ENCODE measurements at regions not wholly inside any gene's neighbourhood (a gene's known extent, or its start where the extent isn't known, plus 50 kb on each side); places are given as distances from the start of the nearest gene placed in this dataset.

DNA sequence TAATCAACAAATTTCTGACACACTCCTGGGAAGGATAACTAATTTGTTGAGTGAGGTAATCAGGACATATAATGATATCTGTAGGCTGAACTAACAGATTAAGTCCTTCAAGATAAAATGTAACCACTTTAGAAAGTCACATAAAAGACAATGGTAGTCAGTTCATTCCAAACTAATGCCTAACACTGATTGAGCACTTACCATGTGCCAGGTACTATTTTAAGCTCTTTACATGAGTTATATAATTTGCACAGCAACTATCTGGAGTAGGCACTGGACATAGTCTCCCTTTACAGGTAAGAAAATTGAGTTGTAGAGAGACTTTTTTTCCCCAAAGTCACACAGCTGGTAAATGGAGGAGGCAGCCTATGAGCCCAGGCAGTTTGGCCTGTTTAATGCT is 211.2 kb upstream of the CFAP20DC start:
- POLR2A ChIA-PET: no interaction called here
- DNase-seq (ENCODE audit: extremely low spot score): no peak
- TF ChIP-seq SUZ12 (IDR thresholded peaks at IDR 0.05): no peak
- CTCF ChIA-PET: no interaction called here

DNA sequence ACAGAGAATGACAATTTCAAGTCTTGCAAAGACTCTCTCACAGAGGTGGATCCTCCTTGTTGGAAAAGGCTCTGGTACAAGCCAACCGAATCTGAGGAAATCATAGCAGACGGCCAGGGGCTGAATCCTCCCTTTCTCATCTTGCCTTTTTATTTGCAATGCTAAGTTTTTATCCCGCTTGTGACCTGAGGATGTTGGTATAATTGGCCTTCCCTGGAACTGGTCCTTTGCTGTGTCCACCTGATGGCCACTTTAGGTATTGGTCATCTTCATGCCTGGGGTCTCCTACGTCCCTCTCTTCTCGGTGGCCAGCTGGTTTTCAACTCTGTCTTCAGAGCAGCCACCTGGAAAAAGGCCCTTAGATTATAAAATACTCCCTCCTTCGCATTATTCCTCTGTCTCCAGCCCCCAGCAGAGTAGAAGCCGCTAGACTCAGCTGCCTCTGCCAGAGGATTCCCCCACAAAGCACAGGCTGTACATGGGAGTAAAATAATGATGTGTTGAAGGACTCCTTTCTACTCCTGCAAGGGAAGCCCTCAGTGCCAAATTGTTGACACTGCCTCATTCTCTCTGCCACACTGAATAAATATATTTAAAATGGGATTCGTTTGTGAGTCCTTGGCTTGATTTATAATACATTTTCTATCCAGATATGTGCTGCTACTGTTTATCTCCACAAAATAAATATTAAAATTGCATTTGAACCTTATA is 208.9 kb upstream of the CFAP20DC start:
- TF ChIP-seq CTBP1 (IDR thresholded peaks at IDR 0.05; ENCODE audit: borderline replicate concordance): no peak
- no peak for TF ChIP-seq HDGF (IDR thresholded peaks at IDR 0.05; ENCODE audit: borderline replicate concordance)
- no peak for TF ChIP-seq ELF4 (IDR thresholded peaks at IDR 0.05)
- no peak for TF ChIP-seq SUZ12 (IDR thresholded peaks at IDR 0.05)
- no peak for TF ChIP-seq PKNOX1 (IDR thresholded peaks at IDR 0.05)
- TF ChIP-seq ZNF384 (IDR thresholded peaks at IDR 0.05): no peak
- no peak for DNase-seq (ENCODE audit: extremely low spot score)
- POLR2A ChIA-PET: no interaction called here
- CTCF ChIA-PET: no interaction called here

GRCh38 chr3:59257506-59257905 is 207.7 kb upstream of the CFAP20DC start:
- ChIA-PET CTCF (interaction anchor here (0.6 kb wide), 1 partner anchor 93 kb away, joined by 3 read pairs; no protein-coding TSS in a partner anchor), POLR2A (no interaction called here)
- TF ChIP-seq PKNOX1 (IDR thresholded peaks at IDR 0.05): no peak
- no peak for TF ChIP-seq BHLHE40 (IDR thresholded peaks at IDR 0.05; ENCODE audit: borderline replicate concordance)
- no peak for TF ChIP-seq SUZ12 (IDR thresholded peaks at IDR 0.05)
- no peak for TF ChIP-seq FOXA1 (IDR thresholded peaks at IDR 0.05)
- no peak for TF ChIP-seq FOXM1 (IDR thresholded peaks at IDR 0.05; ENCODE audit: borderline replicate concordance)
- no peak for TF ChIP-seq HDGF (IDR thresholded peaks at IDR 0.05; ENCODE audit: borderline replicate concordance)
- DNase-seq (ENCODE audit: extremely low spot score): no peak

- no peak for TF ChIP-seq FOXA1 (IDR thresholded peaks at IDR 0.05)
- TF ChIP-seq HDGF (IDR thresholded peaks at IDR 0.05; ENCODE audit: borderline replicate concordance): no peak
- no peak for TF ChIP-seq LEF1 (IDR thresholded peaks at IDR 0.05; ENCODE audit: borderline replicate concordance)
- TF ChIP-seq SUZ12 (IDR thresholded peaks at IDR 0.05): no peak
- no peak for TF ChIP-seq PKNOX1 (IDR thresholded peaks at IDR 0.05)
- TF ChIP-seq TARDBP (IDR thresholded peaks at IDR 0.05): no peak
- no peak for TF ChIP-seq ELF4 (IDR thresholded peaks at IDR 0.05)
- no peak for TF ChIP-seq CTBP1 (IDR thresholded peaks at IDR 0.05; ENCODE audit: borderline replicate concordance)
- TF ChIP-seq ARNT (IDR thresholded peaks at IDR 0.05): no peak
- no peak for TF ChIP-seq NFRKB (IDR thresholded peaks at IDR 0.05)
- TF ChIP-seq FOXK2 (IDR thresholded peaks at IDR 0.05): no peak
- TF ChIP-seq L3MBTL2 (conservative IDR thresholded peaks at IDR 0.05): no peak
- no peak for TF ChIP-seq ZNF384 (IDR thresholded peaks at IDR 0.05)
- no peak for TF ChIP-seq BHLHE40 (IDR thresholded peaks at IDR 0.05; ENCODE audit: borderline replicate concordance)
- no peak for TF ChIP-seq FOXM1 (IDR thresholded peaks at IDR 0.05; ENCODE audit: borderline replicate concordance)
- no peak for TF ChIP-seq SP1 (IDR thresholded peaks at IDR 0.05)
- CTCF ChIA-PET: no interaction called here
- no peak for DNase-seq (ENCODE audit: extremely low spot score)
- POLR2A ChIA-PET: no interaction called here
These were observed 206.4 kb upstream of the CFAP20DC start for GRCh38 chr3:59256230-59256629.

- no peak for DNase-seq (ENCODE audit: extremely low spot score)
- ChIA-PET POLR2A (no interaction called here), CTCF (no interaction called here)
- TF ChIP-seq SP1 (IDR thresholded peaks at IDR 0.05) (no peak), SUZ12 (IDR thresholded peaks at IDR 0.05) (no peak), L3MBTL2 (conservative IDR thresholded peaks at IDR 0.05) (no peak), PKNOX1 (IDR thresholded peaks at IDR 0.05) (no peak), ELF4 (IDR thresholded peaks at IDR 0.05) (no peak), CTBP1 (IDR thresholded peaks at IDR 0.05; ENCODE audit: borderline replicate concordance) (no peak), BHLHE40 (IDR thresholded peaks at IDR 0.05; ENCODE audit: borderline replicate concordance) (no peak), LEF1 (IDR thresholded peaks at IDR 0.05; ENCODE audit: borderline replicate concordance) (no peak), TARDBP (IDR thresholded peaks at IDR 0.05) (no peak), ZNF384 (IDR thresholded peaks at IDR 0.05) (no peak), FOXM1 (IDR thresholded peaks at IDR 0.05; ENCODE audit: borderline replicate concordance) (no peak)
These were observed 205.2 kb upstream of the CFAP20DC start for GRCh38 chr3:59254976-59255375.

DNA sequence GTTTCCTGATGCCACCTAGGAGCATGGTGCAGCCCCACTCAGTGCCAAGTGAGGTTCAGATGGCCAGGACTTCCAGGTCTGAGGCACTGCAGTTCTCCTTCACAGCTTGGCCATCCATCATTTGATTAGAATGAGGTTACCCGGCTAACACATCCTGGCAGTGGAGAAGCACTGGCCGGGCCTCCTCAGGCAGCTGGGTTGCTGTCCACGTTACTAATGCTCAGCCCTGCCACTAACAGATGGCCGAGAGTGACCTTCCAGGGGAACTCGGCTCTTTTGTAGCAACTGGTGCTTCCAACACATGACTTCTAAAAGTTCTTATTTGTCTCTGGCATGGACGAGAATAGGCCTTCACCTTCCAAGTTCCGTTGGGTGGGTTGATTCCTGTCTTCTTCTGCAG is 204.6 kb upstream of the CFAP20DC start:
- no peak for TF ChIP-seq L3MBTL2 (conservative IDR thresholded peaks at IDR 0.05)
- no peak for TF ChIP-seq LEF1 (IDR thresholded peaks at IDR 0.05; ENCODE audit: borderline replicate concordance)
- no peak for TF ChIP-seq ELF4 (IDR thresholded peaks at IDR 0.05)
- TF ChIP-seq CTBP1 (IDR thresholded peaks at IDR 0.05; ENCODE audit: borderline replicate concordance): no peak
- TF ChIP-seq SP1 (IDR thresholded peaks at IDR 0.05): no peak
- no peak for TF ChIP-seq PKNOX1 (IDR thresholded peaks at IDR 0.05)
- no peak for TF ChIP-seq FOXK2 (IDR thresholded peaks at IDR 0.05)
- no peak for TF ChIP-seq FOXA1 (IDR thresholded peaks at IDR 0.05)
- TF ChIP-seq NFRKB (IDR thresholded peaks at IDR 0.05): no peak
- no peak for TF ChIP-seq TARDBP (IDR thresholded peaks at IDR 0.05)
- no peak for TF ChIP-seq FOXM1 (IDR thresholded peaks at IDR 0.05; ENCODE audit: borderline replicate concordance)
- no peak for TF ChIP-seq BHLHE40 (IDR thresholded peaks at IDR 0.05; ENCODE audit: borderline replicate concordance)
- ChIA-PET POLR2A (no interaction called here), CTCF (no interaction called here)
- DNase-seq (ENCODE audit: extremely low spot score): no peak
